MV-4-11 (cell line): ENCODE measurements at regions not wholly inside any gene's neighbourhood (a gene's known extent, or its start where the extent isn't known, plus 50 kb on each side); places are given as distances from the start of the nearest gene placed in this dataset.

Experiments
- DNase-seq: peaks from one replicate; lab custom pipeline; 2025; lab: John Stamatoyannopoulos, UW

DNA sequence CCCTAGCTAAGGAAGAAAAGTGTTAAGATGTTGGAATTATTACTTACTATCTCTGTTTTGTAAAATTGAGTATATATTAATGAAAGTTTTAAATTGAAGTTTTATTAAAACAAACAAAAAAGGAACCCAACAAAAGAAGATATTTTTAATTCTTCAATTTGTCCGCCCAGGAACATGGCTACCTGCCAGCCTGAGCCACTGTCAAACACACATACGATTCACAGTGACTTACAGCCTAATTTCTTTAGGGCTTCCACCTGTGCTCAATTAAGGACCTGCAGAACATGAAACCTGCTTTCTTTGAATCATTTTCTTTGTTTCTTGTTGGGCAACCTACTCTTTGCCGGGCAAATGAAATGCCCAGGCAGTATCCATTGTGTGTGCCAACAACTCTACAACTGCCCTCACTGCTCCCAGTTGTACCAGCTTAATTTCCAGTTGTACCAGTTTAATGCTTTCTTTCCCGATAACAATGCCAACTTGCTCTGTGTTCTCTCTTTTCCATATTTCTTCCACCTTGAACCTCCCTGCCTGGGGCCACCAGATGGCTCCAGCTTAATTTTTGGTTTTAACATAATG, 181.7 kb downstream of the GBA3 start:
- no peak for DNase-seq

DNA sequence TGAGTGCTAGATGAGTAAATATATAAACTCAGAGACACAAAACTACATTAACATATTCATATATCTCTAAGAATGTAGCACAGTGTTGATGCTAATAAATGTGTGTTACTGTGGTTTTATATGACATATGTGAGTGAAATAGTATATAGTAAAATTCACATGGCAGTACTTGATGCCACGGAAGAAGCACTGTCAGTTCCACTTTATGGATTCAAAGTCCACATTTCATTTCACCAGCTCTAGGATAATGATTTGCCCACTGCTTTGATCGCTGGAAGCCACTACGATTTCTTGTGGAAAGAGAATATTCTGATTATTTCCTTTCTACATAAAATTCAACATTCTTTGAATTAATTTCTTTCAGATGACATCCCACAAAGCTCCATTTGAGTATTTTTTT, 181.2 kb downstream of the GBA3 start:
- DNase-seq: no peak

DNA sequence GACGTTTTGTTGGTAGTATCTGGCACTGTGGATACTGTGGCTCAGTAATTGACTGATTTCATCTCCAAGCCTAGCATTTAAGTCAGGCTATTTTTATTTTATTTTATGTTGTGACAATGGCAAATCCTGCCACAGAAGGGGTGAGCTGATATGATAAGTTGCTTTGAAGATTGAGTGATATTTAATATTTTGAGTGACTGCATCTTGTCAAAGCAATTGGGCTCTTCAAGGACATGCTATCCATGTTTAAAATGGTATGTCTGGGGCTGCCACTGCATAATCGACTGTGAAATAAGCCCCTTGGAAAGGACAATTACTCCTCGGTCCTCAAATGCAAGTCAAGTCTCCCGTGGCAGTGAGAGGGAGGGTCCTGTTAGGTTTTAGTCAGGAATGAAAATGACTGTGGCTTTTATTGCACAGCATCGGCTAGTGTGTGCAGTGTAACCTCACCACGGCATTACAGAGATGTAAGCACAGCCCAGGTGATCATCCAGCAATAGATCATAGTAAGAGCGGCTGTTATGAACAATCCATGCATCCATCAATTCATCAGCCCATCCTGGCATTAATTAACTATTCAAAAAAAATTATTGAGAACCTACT, 178.2 kb downstream of the GBA3 start:
- DNase-seq: no peak

- DNase-seq: peak; percentile 34
These were observed 176.5 kb downstream of the GBA3 start for GRCh38 chr4:22869235-22869634.
